GM12892 (cell line): ENCODE measurements at regions not wholly inside any gene's neighbourhood (a gene's known extent, or its start where the extent isn't known, plus 50 kb on each side); places are given as distances from the start of the nearest gene placed in this dataset.

Source experiments
- POLR2A ChIP-seq: IDR thresholded peaks from 2 replicates; pipeline ENCODE4 v1.6.1; 2011; ENCODE audit warnings: low read depth, low read length, control low read depth
- POLR2AphosphoS5 ChIP-seq: IDR thresholded peaks from 2 replicates; pipeline ENCODE4 v1.6.1; 2011; ENCODE audit warnings: low read depth, low read length, control low read depth

GRCh38 chr16:72635104-72635503, 412.8 kb downstream of the ZFHX3 start:
- TF ChIP-seq POLR2AphosphoS5 (no peak), POLR2A (no peak)
